GM23338 (cell line): ENCODE measurements at regions not wholly inside any gene's neighbourhood (a gene's known extent, or its start where the extent isn't known, plus 50 kb on each side); places are given as distances from the start of the nearest gene placed in this dataset.

Source experiments
- CREB1 ChIP-seq: fragments of 250-450 bp; sonication (Bioruptor Pico); IDR thresholded peaks from 2 replicates; pipeline ENCODE4 v1.5.0; 2020; ENCODE audit warnings: low read depth, mild to moderate bottlenecking, moderate library complexity
- CTCF ChIP-seq, 2 experiments: fragments of 200-600 bp in 1 of 2; sonication (generic) in 1 of 2; conservative IDR thresholded peaks; 2 replicates each; pipeline versions ENCODE4 v1.5.1 to v1.6.1; 2016 to 2017; ENCODE audit warnings: antibody characterized with exemption in 2 of 2, low read depth in 2 of 2, mild to moderate bottlenecking in 2 of 2, moderate library complexity in 1 of 2
- EZH2 ChIP-seq: fragments of 200-600 bp; sonication (generic); IDR thresholded peaks from one replicate; pipeline ENCODE4 v1.8.0; 2017; ENCODE audit warnings: antibody characterized with exemption, mild to moderate bottlenecking, low read depth; ENCODE audit not compliant: unreplicated experiment
- EZH2phosphoT487 ChIP-seq: fragments of 200-600 bp; sonication (generic); IDR thresholded peaks from one replicate; pipeline ENCODE4 v1.8.1; 2018; ENCODE audit warnings: antibody characterized with exemption; ENCODE audit not compliant: unreplicated experiment
- JUNB ChIP-seq: IDR thresholded peaks from one replicate; pipeline ENCODE4 v1.6.1; 2016; ENCODE audit warnings: antibody characterized with exemption; ENCODE audit not compliant: unreplicated experiment
- POLR2AphosphoS5 ChIP-seq: IDR thresholded peaks from 2 replicates; pipeline ENCODE4 v1.6.1; 2016; ENCODE audit warnings: antibody characterized with exemption, low read depth
- REST ChIP-seq: IDR thresholded peaks from one replicate; pipeline ENCODE4 v1.6.1; 2018; ENCODE audit warnings: antibody characterized with exemption; ENCODE audit not compliant: unreplicated experiment
- ZNF114 ChIP-seq: fragments of 250-450 bp; sonication (Bioruptor Pico); IDR thresholded peaks from 2 replicates; pipeline ENCODE4 v1.5.0; 2020; ENCODE audit warnings: mild to moderate bottlenecking, moderate library complexity
- ZNF462 ChIP-seq: fragments of 250-450 bp; sonication (Bioruptor Pico); IDR thresholded peaks from 2 replicates; pipeline ENCODE4 v1.5.0; 2020; ENCODE audit warnings: mild to moderate bottlenecking, moderate library complexity

- no peak for TF ChIP-seq CTCF (conservative IDR thresholded peaks at IDR 0.05; ENCODE audit: low read depth in 2 of 2)
- no peak for TF ChIP-seq POLR2AphosphoS5
- no peak for TF ChIP-seq REST
- no peak for TF ChIP-seq EZH2
- TF ChIP-seq EZH2phosphoT487 = no peak
- TF ChIP-seq CREB1 (CRISPR knock-in tag) = no peak
- TF ChIP-seq ZNF462 (CRISPR knock-in tag) = no peak
- TF ChIP-seq JUNB = no peak
- TF ChIP-seq ZNF114 (CRISPR knock-in tag) = no peak
Measured at GRCh38 chr5:89008291-89008690, 125.3 kb upstream of the MEF2C start.
